GM23338 (cell line): ENCODE measurements at regions not wholly inside any gene's neighbourhood (a gene's known extent, or its start where the extent isn't known, plus 50 kb on each side); places are given as distances from the start of the nearest gene placed in this dataset.
A peak's percentile ranks its signal among the peaks of the same experiment; 100 is the strongest.

Experiments
- ATAC-seq: fragments of 200-7000 bp; cut with Tn5 transposase; 3 replicates; pipeline ENCODE4 v1.9.1; 2020
- DNase-seq: peaks from one replicate; pipeline ENCODE4 v3.0.0-alpha.2; 2015; ENCODE audit warnings: low spot score
- H2AFZ ChIP-seq: fragments of 200-600 bp; sonication (generic); 2 replicates; pipeline ENCODE4 v1.8.0; 2016; ENCODE audit warnings: antibody characterized with exemption, mild to moderate bottlenecking, moderate library complexity
- H3F3A ChIP-seq: fragments of 200-600 bp; sonication (generic); replicated peaks from 2 replicates; pipeline ENCODE4 v1.8.0; 2017; ENCODE audit warnings: antibody characterized with exemption, mixed run types, low read depth
- H3K27ac ChIP-seq: fragments of 200-600 bp; sonication (generic); 2 replicates; pipeline ENCODE4 v1.6.1; 2016; ENCODE audit warnings: low read depth
- H3K27me3 ChIP-seq: fragments of 200-600 bp; sonication (generic); 2 replicates; pipeline ENCODE4 v1.8.0; 2016; ENCODE audit warnings: mild to moderate bottlenecking, mixed run types, moderate library complexity; ENCODE audit not compliant: insufficient read depth
- H3K36me3 ChIP-seq: fragments of 200-600 bp; sonication (generic); 2 replicates; pipeline ENCODE4 v1.8.0; 2016; ENCODE audit warnings: mild to moderate bottlenecking; ENCODE audit not compliant: insufficient read depth
- H3K4me1 ChIP-seq: fragments of 200-600 bp; sonication (generic); 2 replicates; pipeline ENCODE4 v1.8.0; 2016; ENCODE audit warnings: mild to moderate bottlenecking, moderate library complexity; ENCODE audit not compliant: insufficient read depth
- H3K4me2 ChIP-seq: fragments of 200-600 bp; sonication (generic); 2 replicates; pipeline ENCODE4 v1.7.1; 2017; ENCODE audit warnings: mixed run types
- H3K4me3 ChIP-seq: fragments of 200-600 bp; sonication (generic); 2 replicates; pipeline ENCODE4 v1.6.1; 2016; ENCODE audit warnings: mixed run types
- H3K79me2 ChIP-seq: fragments of 200-600 bp; sonication (generic); replicated peaks from 2 replicates; pipeline ENCODE4 v1.8.0; 2017; ENCODE audit warnings: mild to moderate bottlenecking; ENCODE audit not compliant: insufficient read depth
- H3K9me2 ChIP-seq: fragments of 200-600 bp; sonication (generic); 2 replicates; pipeline ENCODE4 v1.8.0; 2017; ENCODE audit not compliant: insufficient read depth
- H4K20me1 ChIP-seq: fragments of 200-600 bp; sonication (generic); replicated peaks from 2 replicates; pipeline ENCODE4 v1.8.0; 2017; ENCODE audit warnings: mild to moderate bottlenecking; ENCODE audit not compliant: insufficient read depth
- H3K27ac Mint-ChIP-seq: 2 replicates; pipeline ENCODE4 v1.8.0; 2020; ENCODE audit warnings: inconsistent platforms, mild to moderate bottlenecking, moderate library complexity, mixed read lengths
- H3K27me3 Mint-ChIP-seq: 3 replicates; pipeline ENCODE4 v1.8.0; 2022; ENCODE audit warnings: low read depth, mild to moderate bottlenecking, moderate library complexity, mixed read lengths, inconsistent platforms; ENCODE audit not compliant: insufficient read depth, poor library complexity
- H3K36me3 Mint-ChIP-seq: 3 replicates; pipeline ENCODE4 v1.8.0; 2021; ENCODE audit warnings: low read depth, mild to moderate bottlenecking, inconsistent platforms, moderate library complexity, mixed read lengths
- H3K4me1 Mint-ChIP-seq: 3 replicates; pipeline ENCODE4 v1.8.0; 2020; ENCODE audit warnings: mild to moderate bottlenecking, inconsistent platforms, mixed read lengths
- H3K4me3 Mint-ChIP-seq: 3 replicates; pipeline ENCODE4 v1.8.0; 2021; ENCODE audit warnings: moderate library complexity, mild to moderate bottlenecking, inconsistent platforms, mixed read lengths
- H3K9me3 Mint-ChIP-seq: 3 replicates; pipeline ENCODE4 v1.8.0; 2020; ENCODE audit warnings: moderate library complexity, mild to moderate bottlenecking, inconsistent platforms, mixed read lengths
- CREB1 ChIP-seq: fragments of 250-450 bp; sonication (Bioruptor Pico); IDR thresholded peaks from 2 replicates; pipeline ENCODE4 v1.5.0; 2020; ENCODE audit warnings: low read depth, mild to moderate bottlenecking, moderate library complexity
- CTCF ChIP-seq, 2 experiments: fragments of 200-600 bp in 1 of 2; sonication (generic) in 1 of 2; conservative IDR thresholded peaks; 2 replicates each; pipeline versions ENCODE4 v1.5.1 to v1.6.1; 2016 to 2017; ENCODE audit warnings: antibody characterized with exemption in 2 of 2, low read depth in 2 of 2, mild to moderate bottlenecking in 2 of 2, moderate library complexity in 1 of 2
- ETS1 ChIP-seq: IDR thresholded peaks from 2 replicates; pipeline ENCODE4 v1.6.1; 2016; ENCODE audit warnings: antibody characterized with exemption
- EZH2 ChIP-seq: fragments of 200-600 bp; sonication (generic); IDR thresholded peaks from one replicate; pipeline ENCODE4 v1.8.0; 2017; ENCODE audit warnings: antibody characterized with exemption, mild to moderate bottlenecking, low read depth; ENCODE audit not compliant: unreplicated experiment
- EZH2phosphoT487 ChIP-seq: fragments of 200-600 bp; sonication (generic); IDR thresholded peaks from one replicate; pipeline ENCODE4 v1.8.1; 2018; ENCODE audit warnings: antibody characterized with exemption; ENCODE audit not compliant: unreplicated experiment
- JUNB ChIP-seq: IDR thresholded peaks from one replicate; pipeline ENCODE4 v1.6.1; 2016; ENCODE audit warnings: antibody characterized with exemption; ENCODE audit not compliant: unreplicated experiment
- NANOG ChIP-seq: IDR thresholded peaks from 2 replicates; pipeline ENCODE4 v1.6.1; 2016; ENCODE audit warnings: antibody characterized with exemption, borderline replicate concordance
- POLR2AphosphoS5 ChIP-seq: IDR thresholded peaks from 2 replicates; pipeline ENCODE4 v1.6.1; 2016; ENCODE audit warnings: antibody characterized with exemption, low read depth
- STAT1 ChIP-seq: IDR thresholded peaks from one replicate; pipeline ENCODE4 v1.6.1; 2016; ENCODE audit warnings: antibody characterized with exemption; ENCODE audit not compliant: unreplicated experiment
- ZNF114 ChIP-seq: fragments of 250-450 bp; sonication (Bioruptor Pico); IDR thresholded peaks from 2 replicates; pipeline ENCODE4 v1.5.0; 2020; ENCODE audit warnings: mild to moderate bottlenecking, moderate library complexity
- ZNF331 ChIP-seq: fragments of 250-450 bp; sonication (Bioruptor Pico); IDR thresholded peaks from 2 replicates; pipeline ENCODE4 v1.5.0; 2020; ENCODE audit warnings: low read depth, mild to moderate bottlenecking, moderate library complexity
- ZNF462 ChIP-seq: fragments of 250-450 bp; sonication (Bioruptor Pico); IDR thresholded peaks from 2 replicates; pipeline ENCODE4 v1.5.0; 2020; ENCODE audit warnings: mild to moderate bottlenecking, moderate library complexity
- TF ChIP-seq, protein P1 (sequence below): IDR thresholded peaks from one replicate; pipeline ENCODE4 v1.6.1; 2018; ENCODE audit warnings: antibody characterized with exemption; ENCODE audit not compliant: unreplicated experiment

DNA sequence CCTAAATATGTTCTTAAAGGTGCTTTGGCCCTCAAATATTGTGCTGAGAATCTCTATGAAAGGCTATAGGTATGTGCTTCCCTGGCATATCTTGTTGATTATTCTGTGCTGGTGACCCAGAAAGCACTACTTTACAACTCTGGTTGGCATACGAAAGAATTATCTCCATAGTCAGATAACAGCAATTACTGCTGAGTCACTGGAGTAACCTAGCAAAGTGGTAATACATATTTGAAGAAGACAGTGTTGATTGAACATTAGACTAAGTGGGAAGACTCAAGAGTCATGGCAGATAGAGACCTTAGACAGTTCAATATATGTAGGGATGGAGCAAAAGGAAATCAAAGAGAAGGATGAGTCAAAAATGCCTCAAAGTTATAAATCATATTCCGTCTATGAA, 1978.5 kb upstream of the LRRTM1 start:
- no peak for ATAC-seq
- peaks cover 5% of the 10 kb centered on the region for H3K27me3 Mint-ChIP-seq

More for the DNA sequence above, 1978.5 kb upstream of the LRRTM1 start:
- Histone ChIP-seq H3K27ac (no peak overlapping the region), H3K4me1 (peaks cover 14% of the 10 kb centered on the region; the same call in 1 of the 2 replicates), H3K9me2 (0 out of 2 replicates have a peak, but pooled peaks cover 3% of the 10 kb centered on the region), H3K36me3 (no peaks in the 10 kb centered on the region), H3K27me3 (no peaks in the 10 kb centered on the region), H4K20me1 (no peaks in the 10 kb centered on the region), H3F3A (no peaks in the 10 kb centered on the region), H3K4me3 (no peak overlapping the region), H3K4me2 (no peak overlapping the region), H3K79me2 (no peaks in the 10 kb centered on the region), H2AFZ (peak overlapping the region; percentile 87; the same call in 1 of the 2 replicates)
- Mint-ChIP-seq H3K4me3 (no peak overlapping the region), H3K36me3 (no peaks in the 10 kb centered on the region), H3K27ac (no peak overlapping the region), H3K4me1 (peaks cover 15% of the 10 kb centered on the region), H3K9me3 (no peaks in the 10 kb centered on the region)
- no peak for DNase-seq
- TF ChIP-seq CREB1 = no peak
- no peak for TF ChIP-seq ZNF462 (CRISPR knock-in tag)
- no peak for TF ChIP-seq ETS1
- TF ChIP-seq, protein P1, sequence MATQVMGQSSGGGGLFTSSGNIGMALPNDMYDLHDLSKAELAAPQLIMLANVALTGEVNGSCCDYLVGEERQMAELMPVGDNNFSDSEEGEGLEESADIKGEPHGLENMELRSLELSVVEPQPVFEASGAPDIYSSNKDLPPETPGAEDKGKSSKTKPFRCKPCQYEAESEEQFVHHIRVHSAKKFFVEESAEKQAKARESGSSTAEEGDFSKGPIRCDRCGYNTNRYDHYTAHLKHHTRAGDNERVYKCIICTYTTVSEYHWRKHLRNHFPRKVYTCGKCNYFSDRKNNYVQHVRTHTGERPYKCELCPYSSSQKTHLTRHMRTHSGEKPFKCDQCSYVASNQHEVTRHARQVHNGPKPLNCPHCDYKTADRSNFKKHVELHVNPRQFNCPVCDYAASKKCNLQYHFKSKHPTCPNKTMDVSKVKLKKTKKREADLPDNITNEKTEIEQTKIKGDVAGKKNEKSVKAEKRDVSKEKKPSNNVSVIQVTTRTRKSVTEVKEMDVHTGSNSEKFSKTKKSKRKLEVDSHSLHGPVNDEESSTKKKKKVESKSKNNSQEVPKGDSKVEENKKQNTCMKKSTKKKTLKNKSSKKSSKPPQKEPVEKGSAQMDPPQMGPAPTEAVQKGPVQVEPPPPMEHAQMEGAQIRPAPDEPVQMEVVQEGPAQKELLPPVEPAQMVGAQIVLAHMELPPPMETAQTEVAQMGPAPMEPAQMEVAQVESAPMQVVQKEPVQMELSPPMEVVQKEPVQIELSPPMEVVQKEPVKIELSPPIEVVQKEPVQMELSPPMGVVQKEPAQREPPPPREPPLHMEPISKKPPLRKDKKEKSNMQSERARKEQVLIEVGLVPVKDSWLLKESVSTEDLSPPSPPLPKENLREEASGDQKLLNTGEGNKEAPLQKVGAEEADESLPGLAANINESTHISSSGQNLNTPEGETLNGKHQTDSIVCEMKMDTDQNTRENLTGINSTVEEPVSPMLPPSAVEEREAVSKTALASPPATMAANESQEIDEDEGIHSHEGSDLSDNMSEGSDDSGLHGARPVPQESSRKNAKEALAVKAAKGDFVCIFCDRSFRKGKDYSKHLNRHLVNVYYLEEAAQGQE = no peak
- no peak for TF ChIP-seq STAT1
- no peak for TF ChIP-seq CTCF (conservative IDR thresholded peaks at IDR 0.05; ENCODE audit: low read depth in 2 of 2)
- TF ChIP-seq JUNB = no peak
- no peak for TF ChIP-seq POLR2AphosphoS5
- no peak for TF ChIP-seq NANOG
- TF ChIP-seq EZH2phosphoT487 = no peak
- no peak for TF ChIP-seq EZH2
- no peak for TF ChIP-seq ZNF114
- TF ChIP-seq ZNF331 = no peak
